ENCODE measurements at regions not wholly inside any gene's neighbourhood (a gene's known extent, or its start where the extent isn't known, plus 50 kb on each side); places are given as distances from the start of the nearest gene placed in this dataset.

DNA sequence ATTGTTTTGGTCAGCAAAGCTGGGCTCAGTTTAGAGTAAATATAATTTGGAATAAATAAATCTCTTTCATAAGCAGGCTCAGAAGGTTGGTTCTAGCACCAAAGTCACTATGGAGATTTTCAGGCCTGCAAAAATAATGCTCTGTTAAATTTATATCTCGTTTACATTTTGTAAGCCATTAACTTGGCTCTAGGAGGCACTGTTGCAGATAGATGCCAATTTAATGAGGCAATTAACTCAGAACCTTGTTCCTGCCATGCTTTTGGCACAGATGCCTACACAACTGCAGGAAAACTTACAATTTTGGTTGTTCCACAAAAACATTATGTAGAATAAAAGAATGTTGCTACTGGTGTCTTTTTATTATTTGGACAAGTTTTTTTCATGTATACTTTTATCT, 428.1 kb downstream of the FLRT2 start:
- TF ChIP-seq, protein P1, sequence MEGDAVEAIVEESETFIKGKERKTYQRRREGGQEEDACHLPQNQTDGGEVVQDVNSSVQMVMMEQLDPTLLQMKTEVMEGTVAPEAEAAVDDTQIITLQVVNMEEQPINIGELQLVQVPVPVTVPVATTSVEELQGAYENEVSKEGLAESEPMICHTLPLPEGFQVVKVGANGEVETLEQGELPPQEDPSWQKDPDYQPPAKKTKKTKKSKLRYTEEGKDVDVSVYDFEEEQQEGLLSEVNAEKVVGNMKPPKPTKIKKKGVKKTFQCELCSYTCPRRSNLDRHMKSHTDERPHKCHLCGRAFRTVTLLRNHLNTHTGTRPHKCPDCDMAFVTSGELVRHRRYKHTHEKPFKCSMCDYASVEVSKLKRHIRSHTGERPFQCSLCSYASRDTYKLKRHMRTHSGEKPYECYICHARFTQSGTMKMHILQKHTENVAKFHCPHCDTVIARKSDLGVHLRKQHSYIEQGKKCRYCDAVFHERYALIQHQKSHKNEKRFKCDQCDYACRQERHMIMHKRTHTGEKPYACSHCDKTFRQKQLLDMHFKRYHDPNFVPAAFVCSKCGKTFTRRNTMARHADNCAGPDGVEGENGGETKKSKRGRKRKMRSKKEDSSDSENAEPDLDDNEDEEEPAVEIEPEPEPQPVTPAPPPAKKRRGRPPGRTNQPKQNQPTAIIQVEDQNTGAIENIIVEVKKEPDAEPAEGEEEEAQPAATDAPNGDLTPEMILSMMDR (IDR thresholded peaks at IDR 0.05), result no peak
- TF ChIP-seq POLR2A (IDR thresholded peaks at IDR 0.05) (no peak), POLR2AphosphoS5 (IDR thresholded peaks at IDR 0.05) (no peak)

Data from breast epithelium (tissue), 3 donors.